Skeletal muscle cell (primary cell): ENCODE measurements at regions not wholly inside any gene's neighbourhood (a gene's known extent, or its start where the extent isn't known, plus 50 kb on each side); places are given as distances from the start of the nearest gene placed in this dataset.
"Not testable (repeated sequence)": the region's sequence is repeated elsewhere in the genome, so short reads cannot be mapped to it uniquely, and the experiment has no call there.

ENCODE experiments used
- DNase-seq: peaks from one replicate; pipeline ENCODE4 v3.0.0-alpha.2; 2010; ENCODE audit warnings: low read depth
- H3K4me3 ChIP-seq: 2 replicates; pipeline ENCODE4 v1.5.1; 2011; ENCODE audit warnings: low read depth, mild to moderate bottlenecking, control low read depth, low read length, moderate library complexity

DNA sequence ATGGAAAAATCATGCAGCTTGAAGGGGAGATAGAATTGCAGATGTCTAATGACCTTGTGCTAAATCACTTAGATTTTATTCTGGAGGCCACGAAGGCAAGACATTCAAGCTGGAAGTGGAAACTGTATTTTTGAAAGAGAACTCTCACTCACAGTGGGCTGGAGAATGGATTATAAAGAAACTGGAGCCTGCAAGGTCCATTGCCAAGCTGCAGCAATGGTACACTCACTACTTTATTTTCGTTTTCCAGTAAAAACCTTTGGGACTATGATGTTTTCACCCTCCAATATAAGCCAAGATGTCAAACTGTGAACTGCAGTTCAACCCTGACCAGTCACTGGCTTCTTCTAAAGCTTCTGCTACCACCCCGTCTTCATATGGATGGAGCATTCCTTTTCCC is 62.0 kb downstream of the SKIDA1 start:
- peak; percentile 2 for DNase-seq
- H3K4me3 ChIP-seq, result no peak overlapping the region

DNA sequence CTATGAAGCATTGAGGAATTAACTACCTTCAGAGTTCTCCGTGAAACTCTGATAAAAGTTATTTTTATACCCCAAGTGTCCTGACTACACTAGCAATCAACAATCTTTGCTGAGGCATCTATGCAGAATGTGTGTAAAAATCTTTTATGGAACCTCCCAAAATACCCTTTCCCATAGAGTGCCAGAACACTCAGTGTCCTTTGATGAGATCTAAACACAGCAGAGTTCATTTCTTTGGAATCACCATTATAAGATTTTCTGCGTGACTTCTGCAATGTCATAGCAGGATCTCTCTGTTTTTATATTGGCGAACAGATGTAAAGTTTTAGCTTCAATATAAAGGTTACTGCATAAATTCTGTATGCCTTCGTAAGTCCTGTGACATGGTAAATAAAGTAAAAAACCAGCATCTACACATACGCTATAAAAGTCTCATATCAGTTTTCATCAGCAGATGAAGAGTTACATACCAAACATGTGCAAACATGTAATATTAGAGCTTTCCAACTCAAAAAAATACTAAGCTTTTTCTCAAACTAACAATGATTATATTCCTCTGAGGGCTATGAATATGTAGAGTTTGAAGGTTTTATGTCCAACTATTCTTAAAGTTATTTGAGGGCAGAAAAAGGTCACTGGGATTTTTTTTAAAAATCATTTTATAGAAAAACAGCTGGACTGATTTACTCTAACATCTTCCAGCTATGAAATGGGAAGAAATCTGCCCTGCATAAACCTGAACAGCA is 67.2 kb downstream of the SKIDA1 start:
- DNase-seq, result peak; percentile 12
- no peak overlapping the region for H3K4me3 ChIP-seq

DNA sequence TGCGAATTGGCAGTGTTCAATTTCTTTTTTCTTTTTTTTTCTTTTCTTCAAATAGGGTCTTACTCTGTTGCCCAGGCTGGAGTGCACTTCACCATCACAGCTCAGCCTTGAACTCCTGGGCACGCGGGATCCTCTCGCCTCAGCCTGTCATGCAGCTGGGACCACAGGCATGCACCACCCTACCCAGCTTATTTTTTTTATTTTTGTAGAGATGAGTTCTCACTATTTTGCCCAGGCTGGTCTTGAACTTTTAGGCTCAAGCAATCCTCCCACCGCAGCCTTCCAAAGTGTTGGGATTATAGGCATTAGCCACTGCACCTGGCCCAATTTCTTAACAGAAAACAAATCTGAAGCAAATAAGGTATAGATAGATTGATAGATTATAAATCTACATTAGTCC is 69.3 kb downstream of the SKIDA1 start:
- H3K4me3 ChIP-seq, result no peak overlapping the region
- DNase-seq, result no peak

DNA sequence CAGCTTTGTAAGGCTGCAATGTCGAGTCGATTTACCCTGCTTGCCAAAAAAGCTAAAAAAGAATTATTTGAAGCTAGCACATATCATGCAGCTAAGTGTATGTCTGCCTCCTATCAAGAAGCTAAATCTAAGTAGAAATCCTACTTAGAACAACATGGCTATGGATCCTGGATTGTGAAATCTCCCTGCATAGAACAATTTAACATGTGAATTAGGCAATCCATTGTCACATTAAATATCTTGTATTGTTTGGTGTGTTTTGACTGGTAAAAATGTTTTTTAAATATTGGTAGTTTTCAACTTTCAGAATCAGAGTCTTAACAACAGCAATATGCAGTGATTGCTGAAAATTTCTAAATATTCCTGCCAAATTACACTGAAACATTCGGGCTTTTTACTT is 73.3 kb downstream of the SKIDA1 start:
- H3K4me3 ChIP-seq, result no peak overlapping the region
- no peak for DNase-seq

DNA sequence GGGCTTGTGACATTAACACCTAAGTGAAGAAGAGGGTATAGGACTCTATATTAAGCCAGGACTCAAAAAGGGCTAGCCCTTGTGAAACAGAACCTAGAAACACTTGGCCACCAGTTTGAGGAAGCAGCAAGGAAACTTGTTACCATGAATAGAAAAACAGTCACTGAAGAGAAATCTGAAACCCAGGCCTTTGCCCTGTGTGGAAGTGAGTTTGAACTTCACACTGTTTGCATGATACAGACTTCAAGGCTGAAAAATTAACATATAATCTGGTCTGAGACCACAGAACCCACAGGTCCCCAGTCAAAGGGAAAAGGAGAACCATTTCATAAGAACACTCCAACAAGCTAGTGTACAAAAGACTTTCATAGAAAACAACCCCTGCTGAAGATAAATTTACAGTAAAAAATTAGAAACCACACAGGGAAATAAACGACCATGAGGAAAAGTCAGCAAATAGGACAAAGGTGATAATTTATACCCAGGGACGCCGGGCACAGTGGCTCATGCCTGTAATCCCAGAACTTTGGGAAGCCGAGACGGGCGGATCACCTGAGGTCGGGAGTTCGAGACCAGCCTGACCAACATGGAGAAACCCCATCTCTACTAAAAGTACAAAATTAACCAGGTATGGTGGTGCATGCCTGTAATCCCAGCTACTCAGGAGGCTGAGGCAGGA is 76.1 kb downstream of the SKIDA1 start:
- H3K4me3 ChIP-seq, result no peak overlapping the region
- no peak for DNase-seq

DNA sequence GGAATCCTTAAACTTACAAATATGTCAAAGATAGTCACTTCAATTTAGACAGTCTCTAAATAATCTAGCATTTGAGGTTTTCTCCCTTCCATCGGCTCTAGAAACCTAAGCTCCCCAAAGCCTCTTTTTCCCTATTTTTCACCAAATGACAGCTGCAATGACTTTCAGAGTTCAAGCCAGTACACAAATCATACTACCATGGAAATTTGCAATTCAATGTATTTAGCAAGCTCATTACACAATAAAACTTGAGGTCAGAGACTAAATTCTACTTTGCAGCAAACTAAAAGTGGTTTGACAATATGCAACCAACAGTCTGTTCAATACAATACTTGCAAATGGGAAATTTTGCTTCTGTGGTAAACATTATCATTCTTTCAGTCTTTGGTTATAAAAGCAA is 80.3 kb downstream of the SKIDA1 start:
- no peak for DNase-seq

DNA sequence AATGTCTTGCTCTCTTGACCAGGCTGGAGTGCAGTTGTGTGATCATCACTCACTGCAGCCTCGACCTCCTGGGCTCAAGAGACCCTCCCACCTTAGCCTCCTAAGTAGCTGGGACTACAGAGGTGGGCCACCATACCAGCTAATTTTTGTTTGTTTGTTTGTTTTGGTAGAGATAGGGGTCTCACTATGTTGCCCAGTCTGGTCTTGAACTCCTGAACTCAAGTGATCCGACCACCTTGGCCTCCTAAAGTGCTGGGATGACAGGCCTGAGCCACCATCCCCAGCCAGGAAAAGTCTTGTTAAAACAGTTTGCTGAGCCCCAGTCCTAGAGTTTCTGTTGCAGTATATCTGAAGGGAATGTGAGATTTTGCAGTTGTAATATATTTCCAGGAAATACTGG is 83.9 kb downstream of the SKIDA1 start:
- DNase-seq, result no peak
- no peak overlapping the region for H3K4me3 ChIP-seq

More for the DNA sequence above, 80.3 kb downstream of the SKIDA1 start:
- no peak overlapping the region for H3K4me3 ChIP-seq

DNA sequence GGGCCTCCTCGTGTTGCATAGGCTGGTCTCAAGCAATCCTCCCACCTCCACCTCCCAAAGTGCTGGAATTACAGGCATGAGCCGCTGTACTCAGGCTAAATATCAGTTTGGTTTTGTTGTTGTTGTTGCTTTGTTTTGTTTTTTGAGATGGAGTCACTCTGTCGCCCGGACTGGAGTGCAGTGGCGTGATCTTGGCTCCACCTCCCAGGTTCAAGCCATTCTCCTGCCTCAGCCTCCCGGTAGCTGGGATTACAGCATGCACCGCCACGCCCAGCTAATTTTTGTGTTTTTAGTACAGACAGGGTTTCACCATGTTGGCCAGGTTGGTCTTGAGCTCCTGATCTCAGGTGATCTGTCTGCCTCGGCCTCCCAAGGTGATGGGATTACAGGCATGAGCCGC is 86.6 kb downstream of the SKIDA1 start:
- not testable (repeated sequence) for DNase-seq, H3K4me3 ChIP-seq

DNA sequence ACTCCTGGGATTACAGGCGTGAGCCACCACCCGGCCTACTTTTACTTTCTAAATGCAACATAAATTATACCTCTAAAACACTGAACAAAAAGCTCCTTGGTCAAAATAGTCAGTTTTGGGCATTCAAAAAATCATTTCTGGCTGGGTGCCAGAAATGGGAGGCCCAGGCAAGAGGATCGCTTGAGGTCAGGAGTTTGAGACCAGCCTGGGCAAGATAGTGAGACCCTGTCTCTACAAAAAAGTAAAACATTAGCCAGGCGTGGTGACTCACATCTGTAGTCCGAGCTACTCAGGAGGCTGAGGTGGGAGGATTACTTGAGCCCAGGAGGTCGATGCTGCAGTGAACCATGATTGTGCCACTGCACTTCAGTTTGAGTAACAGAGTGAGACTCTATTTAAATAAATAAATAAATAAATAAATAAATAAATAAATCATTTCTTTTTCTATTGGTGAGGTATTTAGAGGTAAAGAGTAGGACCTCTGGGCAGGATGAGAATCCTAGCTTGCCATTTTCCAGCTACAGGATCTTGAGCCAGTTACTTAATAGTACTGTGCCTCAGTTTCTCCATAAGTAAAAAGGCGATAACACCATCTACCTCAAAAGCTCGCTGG is 87.6 kb downstream of the SKIDA1 start:
- no peak overlapping the region for H3K4me3 ChIP-seq
- no peak for DNase-seq

DNA sequence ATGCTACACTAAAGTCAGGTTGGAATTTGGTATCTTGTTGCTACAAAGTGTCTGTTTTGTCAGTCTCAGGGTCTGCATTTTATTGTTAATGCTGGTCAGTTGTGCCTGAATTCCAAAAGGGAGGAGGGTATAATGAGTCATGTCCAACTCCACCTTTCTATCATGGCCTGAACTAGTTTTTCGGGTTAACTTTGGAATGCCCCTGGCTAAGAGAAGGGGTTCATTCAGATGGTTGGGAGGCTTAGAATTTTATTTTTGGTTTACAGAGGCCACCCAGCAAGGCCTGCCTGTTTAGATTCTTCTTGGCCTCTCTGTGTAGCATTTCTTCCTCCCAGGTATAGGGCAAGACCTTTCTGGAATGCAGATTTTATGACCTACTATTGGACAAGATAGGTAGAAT is 93.2 kb downstream of the SKIDA1 start:
- no peak for DNase-seq
- H3K4me3 ChIP-seq, result no peak overlapping the region

DNA sequence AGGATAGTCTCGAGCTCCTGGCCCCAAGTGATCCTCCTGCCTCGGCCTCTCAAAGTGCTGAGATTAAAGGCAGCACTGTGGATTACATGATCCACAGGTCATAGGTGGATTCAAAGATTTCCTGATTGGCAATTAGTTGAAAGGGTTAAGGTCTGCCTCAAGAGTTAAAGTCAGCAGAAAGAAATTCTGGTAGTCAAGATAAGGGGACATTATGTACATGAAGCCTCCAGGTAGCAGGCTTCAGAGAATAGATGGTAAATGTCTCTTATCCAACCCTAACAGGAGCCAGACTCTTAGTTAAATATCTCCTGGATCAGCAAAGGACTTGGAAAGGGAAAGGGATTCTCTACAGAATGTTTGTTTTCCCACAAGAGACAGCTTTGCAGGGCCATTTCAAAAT is 93.7 kb downstream of the SKIDA1 start:
- DNase-seq, result no peak
- H3K4me3 ChIP-seq, result no peak overlapping the region

DNA sequence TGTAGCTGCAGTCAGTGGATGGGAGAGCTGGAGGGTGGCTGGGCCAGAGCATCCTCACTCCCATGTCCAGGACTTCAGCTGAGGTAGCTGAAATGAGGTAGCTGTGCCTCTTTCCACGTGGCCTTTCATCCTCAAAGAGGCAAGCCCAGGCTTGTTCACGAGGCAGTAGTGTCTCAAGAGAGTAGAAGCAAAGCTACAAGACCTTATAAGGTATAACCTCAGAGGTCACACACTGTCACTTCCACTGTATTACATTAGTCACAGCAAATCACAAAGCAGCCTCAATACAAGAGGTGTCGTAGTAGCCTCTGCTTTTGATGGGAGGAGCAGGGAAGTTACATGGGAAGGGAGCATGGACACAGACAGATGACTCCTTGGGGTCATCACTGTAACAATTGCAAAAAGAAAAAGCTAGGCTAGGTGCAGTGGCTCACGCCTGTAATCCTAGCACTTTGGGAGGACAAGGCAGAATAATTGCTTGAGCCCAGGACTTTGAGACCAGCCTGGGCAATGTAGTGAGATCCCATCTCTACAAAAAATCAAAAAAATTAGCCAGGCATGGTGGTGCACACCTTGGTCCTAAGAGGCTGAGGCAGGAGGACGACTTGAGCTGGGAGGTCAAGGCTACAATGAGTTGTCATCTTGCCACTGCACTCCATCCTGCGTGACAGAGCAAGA is 97.5 kb downstream of the SKIDA1 start:
- no peak overlapping the region for H3K4me3 ChIP-seq
- peak; percentile 5 for DNase-seq

DNA sequence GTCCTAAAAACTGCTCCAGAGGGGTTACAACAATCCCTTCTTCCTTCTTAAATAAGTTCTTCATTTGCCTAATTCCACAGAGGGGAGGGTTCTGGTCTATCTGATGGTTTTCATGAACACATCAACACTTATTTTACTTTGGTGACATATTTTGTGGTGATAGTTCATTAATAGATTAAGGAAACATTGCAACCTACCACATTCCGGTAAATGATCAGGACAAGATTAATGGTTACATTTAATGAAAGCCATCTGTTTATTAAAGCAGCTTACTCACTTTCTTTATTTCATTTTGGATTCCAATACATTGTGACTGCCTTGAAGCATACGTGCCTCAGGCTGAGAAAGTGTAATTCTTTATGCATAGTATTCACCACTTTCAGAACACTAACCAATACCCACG is 101.0 kb downstream of the SKIDA1 start:
- DNase-seq, result peak; percentile 23
- no peak overlapping the region for H3K4me3 ChIP-seq

DNA sequence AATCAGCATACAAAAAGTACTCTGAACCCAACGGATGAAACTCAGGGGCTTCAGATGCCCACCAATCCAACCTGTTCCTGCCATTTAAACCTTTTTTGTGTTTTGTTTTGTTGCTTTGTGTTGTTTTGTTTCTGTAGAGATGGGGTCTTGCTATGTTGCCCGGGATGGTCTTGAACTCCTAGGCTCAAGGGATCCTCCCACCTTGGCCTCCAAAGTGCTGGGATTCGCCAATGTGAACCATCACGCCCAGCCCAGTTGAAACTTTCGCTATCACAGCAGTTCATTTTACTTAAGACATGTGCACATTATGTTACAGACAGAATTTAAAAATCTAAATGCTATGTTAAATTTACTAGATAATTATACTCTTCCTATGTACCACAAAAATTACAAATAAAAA is 101.6 kb downstream of the SKIDA1 start:
- no peak for DNase-seq
- H3K4me3 ChIP-seq, result no peak overlapping the region

DNA sequence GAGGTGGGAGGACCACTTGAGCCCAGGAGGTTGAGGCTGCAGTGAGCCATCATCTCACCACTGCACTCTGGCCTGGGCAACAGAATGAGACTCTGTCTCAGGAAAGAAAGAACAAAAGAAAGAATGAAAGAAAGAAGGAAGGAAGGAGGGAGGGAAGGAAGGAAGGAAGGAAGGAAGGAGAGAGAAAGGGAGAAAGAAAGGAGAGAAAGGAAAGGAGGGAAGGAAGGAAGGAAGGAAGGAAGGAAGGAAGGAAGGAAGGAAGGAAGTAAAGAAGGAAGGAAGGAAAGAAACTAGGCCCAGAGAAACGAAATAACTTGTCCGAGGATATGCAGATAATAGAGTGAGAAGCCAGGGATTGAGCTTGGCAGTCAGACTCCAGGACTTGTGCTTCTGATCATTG is 102.1 kb downstream of the SKIDA1 start:
- H3K4me3 ChIP-seq, result no peak overlapping the region
- no peak for DNase-seq

DNA sequence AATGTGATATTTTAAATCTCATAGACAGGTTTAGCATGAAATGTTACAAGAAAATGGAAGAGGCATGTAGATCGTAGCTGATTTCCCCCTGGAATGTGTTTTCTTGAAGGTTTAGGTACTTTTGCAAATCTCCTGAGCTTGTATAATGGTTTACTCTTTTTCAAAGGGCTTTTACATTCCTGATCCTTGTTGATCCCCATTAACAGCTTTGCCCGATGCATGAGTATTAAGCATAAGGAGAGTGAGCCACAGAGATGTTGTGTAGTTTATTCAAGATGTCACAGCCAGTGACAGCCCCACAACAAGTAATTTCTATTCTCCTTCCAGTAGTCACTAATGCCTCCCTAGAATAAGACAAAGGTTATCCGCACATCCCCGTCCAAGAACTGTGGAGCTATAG is 103.7 kb downstream of the SKIDA1 start:
- DNase-seq, result no peak

DNA sequence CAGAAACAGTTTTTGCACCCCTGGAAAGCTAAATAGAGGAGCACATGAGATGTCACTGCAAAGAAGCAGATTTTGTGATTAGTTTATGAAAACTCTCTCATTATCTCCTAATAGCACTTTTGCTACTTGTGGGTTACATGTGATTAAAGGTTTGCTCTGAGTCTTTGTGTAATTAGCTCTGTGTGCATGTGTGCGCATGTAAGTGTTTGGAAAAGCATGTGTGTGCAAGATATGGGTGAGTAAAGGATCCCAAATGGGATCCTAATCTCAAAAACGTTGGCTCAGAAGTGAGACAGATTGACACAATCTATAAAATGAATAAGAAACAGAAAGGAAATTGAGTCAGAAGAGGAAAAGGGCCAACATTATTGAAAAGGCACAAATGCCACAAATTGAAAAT is 104.5 kb downstream of the SKIDA1 start:
- H3K4me3 ChIP-seq, result no peak overlapping the region
- no peak for DNase-seq

More for the DNA sequence above, 103.7 kb downstream of the SKIDA1 start:
- H3K4me3 ChIP-seq, result no peak overlapping the region

DNA sequence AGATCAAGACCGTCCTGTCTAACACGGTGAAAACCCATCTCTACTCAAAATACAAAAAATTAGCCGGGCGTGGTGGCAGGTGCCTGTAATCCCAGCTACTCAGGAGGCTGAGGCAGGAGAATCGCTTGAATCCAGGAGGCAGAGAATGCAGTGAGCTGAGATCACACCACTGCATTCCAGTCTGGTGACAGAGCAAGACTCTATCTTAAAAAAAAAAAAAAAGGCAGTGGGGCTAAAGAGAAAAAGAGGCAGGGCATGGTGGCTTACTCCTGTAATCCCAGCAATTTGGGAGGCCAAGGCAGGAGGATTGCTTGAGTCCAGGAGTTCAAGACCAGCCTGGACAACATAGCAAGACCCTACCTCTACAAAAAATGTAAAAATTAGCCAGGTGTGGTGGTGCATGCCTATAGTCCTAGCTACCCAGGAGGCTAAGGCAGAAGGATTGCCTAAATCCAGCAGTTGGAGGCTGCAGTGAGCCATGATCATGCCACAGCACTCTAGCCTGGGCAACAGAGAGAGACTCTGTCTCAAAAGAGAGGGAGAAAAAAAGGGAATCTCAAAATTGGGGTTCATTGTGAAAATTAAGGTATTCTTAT is 106.4 kb downstream of the SKIDA1 start:
- not testable (repeated sequence) for DNase-seq, H3K4me3 ChIP-seq

DNA sequence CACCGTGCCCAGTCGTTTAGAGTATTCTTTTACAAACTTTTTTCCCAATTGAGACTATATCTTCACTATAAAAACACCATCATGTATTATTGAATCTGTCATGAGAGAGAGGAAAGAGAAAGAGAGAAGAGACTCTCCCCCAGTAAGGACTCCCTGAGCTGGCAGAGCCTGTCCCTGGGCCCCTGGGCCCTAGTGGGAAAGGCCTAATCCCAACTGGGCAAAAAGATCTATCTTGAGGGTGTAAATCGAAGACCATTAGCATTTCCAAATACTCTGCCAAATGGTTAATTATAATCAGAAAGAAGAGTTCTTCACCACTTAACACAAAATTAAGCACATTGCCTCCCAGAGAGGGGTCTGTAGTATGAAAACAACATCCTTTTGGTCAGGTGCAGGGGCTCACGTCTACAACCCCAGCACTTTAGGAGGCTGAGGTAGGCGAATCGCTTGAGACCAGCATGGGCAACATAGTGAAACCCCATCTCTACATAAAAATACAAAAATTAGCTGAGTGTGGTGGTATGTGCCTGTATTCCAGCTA is 108.2 kb downstream of the SKIDA1 start:
- no peak for DNase-seq
- H3K4me3 ChIP-seq, result no peak overlapping the region

DNA sequence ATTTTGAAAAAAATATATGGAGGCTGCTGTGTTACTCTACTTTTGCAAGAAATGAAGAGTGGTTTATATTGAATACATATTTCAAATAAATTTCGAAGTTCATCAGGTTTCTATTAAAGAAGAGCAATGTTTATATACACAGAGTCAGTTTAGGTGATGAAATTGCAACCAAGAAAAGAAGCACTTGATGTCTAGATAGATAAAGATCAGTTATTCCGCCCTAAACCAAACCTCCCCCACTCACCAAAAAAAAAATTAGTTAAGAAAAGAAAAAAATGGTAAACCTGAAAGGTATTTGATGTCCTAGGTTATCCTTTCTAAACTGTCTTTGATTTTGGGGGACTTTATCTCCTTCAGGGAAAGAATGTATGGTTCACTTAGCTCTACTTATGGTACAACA is 111.8 kb downstream of the SKIDA1 start:
- no peak for DNase-seq
- H3K4me3 ChIP-seq, result no peak overlapping the region
